ENCODE measurements at regions not wholly inside any gene's neighbourhood (a gene's known extent, or its start where the extent isn't known, plus 50 kb on each side); places are given as distances from the start of the nearest gene placed in this dataset.
"Not testable (repeated sequence)": the region's sequence is repeated elsewhere in the genome, so short reads cannot be mapped to it uniquely, and the experiment has no call there.

- Histone ChIP-seq H3K27ac (no peak overlapping the region), H3K27me3 (replicated peaks) (no peaks in the 10 kb centered on the region), H3K4me3 (ENCODE audit: low read depth, low read length) (no peak overlapping the region), H3K36me3 (replicated peaks) (no peaks in the 10 kb centered on the region)
- TF ChIP-seq, protein P1, sequence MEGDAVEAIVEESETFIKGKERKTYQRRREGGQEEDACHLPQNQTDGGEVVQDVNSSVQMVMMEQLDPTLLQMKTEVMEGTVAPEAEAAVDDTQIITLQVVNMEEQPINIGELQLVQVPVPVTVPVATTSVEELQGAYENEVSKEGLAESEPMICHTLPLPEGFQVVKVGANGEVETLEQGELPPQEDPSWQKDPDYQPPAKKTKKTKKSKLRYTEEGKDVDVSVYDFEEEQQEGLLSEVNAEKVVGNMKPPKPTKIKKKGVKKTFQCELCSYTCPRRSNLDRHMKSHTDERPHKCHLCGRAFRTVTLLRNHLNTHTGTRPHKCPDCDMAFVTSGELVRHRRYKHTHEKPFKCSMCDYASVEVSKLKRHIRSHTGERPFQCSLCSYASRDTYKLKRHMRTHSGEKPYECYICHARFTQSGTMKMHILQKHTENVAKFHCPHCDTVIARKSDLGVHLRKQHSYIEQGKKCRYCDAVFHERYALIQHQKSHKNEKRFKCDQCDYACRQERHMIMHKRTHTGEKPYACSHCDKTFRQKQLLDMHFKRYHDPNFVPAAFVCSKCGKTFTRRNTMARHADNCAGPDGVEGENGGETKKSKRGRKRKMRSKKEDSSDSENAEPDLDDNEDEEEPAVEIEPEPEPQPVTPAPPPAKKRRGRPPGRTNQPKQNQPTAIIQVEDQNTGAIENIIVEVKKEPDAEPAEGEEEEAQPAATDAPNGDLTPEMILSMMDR (IDR thresholded peaks at IDR 0.05; ENCODE audit: low read depth, low read length, missing control alignments) = no peak
- in situ Hi-C loops (cut with HindIII; ENCODE audit: low pct_ligation_motif_present, low sequenced_read_pairs) = no loop called here
- no peak for DNase-seq
These were observed 746.1 kb downstream of the LUZP2 start for GRCh38 chr11:25242928-25243327.

GRCh38 chr11:25244126-25244525 is 747.3 kb downstream of the LUZP2 start:
- no peaks in the 10 kb centered on the region for H3K27me3 ChIP-seq (replicated peaks)
- in situ Hi-C loops (cut with HindIII; ENCODE audit: low pct_ligation_motif_present, low sequenced_read_pairs) = no loop called here
- TF ChIP-seq, protein P1 (IDR thresholded peaks at IDR 0.05; ENCODE audit: low read depth, low read length, missing control alignments) = no peak

GRCh38 chr11:25247336-25247735 is 750.5 kb downstream of the LUZP2 start:
- Histone ChIP-seq H3K27me3 (replicated peaks) (no peaks in the 10 kb centered on the region), H3K36me3 (replicated peaks) (no peaks in the 10 kb centered on the region), H3K4me3 (ENCODE audit: low read depth, low read length) (no peak overlapping the region), H3K27ac (no peak overlapping the region)
- no peak for DNase-seq
- in situ Hi-C loops (cut with HindIII; ENCODE audit: low pct_ligation_motif_present, low sequenced_read_pairs) = no loop called here
- TF ChIP-seq, protein P1 (IDR thresholded peaks at IDR 0.05; ENCODE audit: low read depth, low read length, missing control alignments) = no peak

More at GRCh38 chr11:25244126-25244525, 747.3 kb downstream of the LUZP2 start:
- no peaks in the 10 kb centered on the region for H3K36me3 ChIP-seq (replicated peaks)
- no peak for DNase-seq
- no peak overlapping the region for H3K4me3 ChIP-seq (ENCODE audit: low read depth, low read length)
- no peak overlapping the region for H3K27ac ChIP-seq

GRCh38 chr11:25252854-25253253 is 756.0 kb downstream of the LUZP2 start:
- in situ Hi-C loops (cut with HindIII; ENCODE audit: low pct_ligation_motif_present, low sequenced_read_pairs) = no loop called here
- TF ChIP-seq, protein P1 (IDR thresholded peaks at IDR 0.05; ENCODE audit: low read depth, low read length, missing control alignments) = no peak
- DNase-seq = no peak
- Histone ChIP-seq H3K27me3 (replicated peaks) (no peaks in the 10 kb centered on the region), H3K27ac (no peak overlapping the region), H3K36me3 (replicated peaks) (no peaks in the 10 kb centered on the region), H3K4me3 (ENCODE audit: low read depth, low read length) (no peak overlapping the region)

- H3K27ac ChIP-seq; DNase-seq; H3K4me3 ChIP-seq (ENCODE audit: low read depth, low read length); H3K36me3 ChIP-seq (replicated peaks); in situ Hi-C loops (cut with HindIII; ENCODE audit: low pct_ligation_motif_present, low sequenced_read_pairs); H3K27me3 ChIP-seq (replicated peaks): not testable (repeated sequence)
These were observed 767.0 kb downstream of the LUZP2 start for GRCh38 chr11:25263861-25264260.

DNA sequence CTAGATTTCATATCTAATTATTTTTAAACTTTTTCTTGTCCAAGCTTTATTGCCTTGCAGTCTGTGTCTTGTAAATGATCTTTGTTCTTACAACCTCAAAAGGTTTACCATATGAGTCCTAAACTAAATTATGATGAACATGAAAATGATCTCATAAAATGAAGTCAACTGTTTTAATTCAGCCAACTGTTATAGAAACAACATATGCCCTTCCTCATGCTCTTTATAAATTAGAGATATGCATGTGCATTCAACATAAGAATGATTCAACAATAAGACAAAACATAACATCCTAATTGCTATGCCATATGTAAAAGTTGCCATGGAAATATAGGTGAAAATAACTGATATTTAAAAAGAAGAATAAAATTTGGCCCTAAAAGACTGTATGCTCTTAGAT is 774.4 kb downstream of the LUZP2 start:
- TF ChIP-seq, protein P1 (IDR thresholded peaks at IDR 0.05; ENCODE audit: low read depth, low read length, missing control alignments) = no peak
- in situ Hi-C loops (cut with HindIII; ENCODE audit: low pct_ligation_motif_present, low sequenced_read_pairs) = no loop called here
- no peaks in the 10 kb centered on the region for H3K27me3 ChIP-seq (replicated peaks)
- no peaks in the 10 kb centered on the region for H3K36me3 ChIP-seq (replicated peaks)
- no peak overlapping the region for H3K4me3 ChIP-seq (ENCODE audit: low read depth, low read length)
- DNase-seq = no peak
- H3K27ac ChIP-seq = no peak overlapping the region

All from brain microvascular endothelial cell (primary cell).